GM12892 (cell line): ENCODE measurements at regions not wholly inside any gene's neighbourhood (a gene's known extent, or its start where the extent isn't known, plus 50 kb on each side); places are given as distances from the start of the nearest gene placed in this dataset.
"Not testable (repeated sequence)": the region's sequence is repeated elsewhere in the genome, so short reads cannot be mapped to it uniquely, and the experiment has no call there.

Source experiments
- DNase-seq: peaks from one replicate; pipeline ENCODE4 v3.0.0; 2011; ENCODE audit not compliant: insufficient read length
- FAIRE-seq: peaks from 2 replicates; lab custom pipeline; 2011; peaks lifted over from hg19 to GRCh38; lab: Jason Lieb, UNC
- POLR2A ChIP-seq: IDR thresholded peaks from 2 replicates; pipeline ENCODE4 v1.6.1; 2011; ENCODE audit warnings: low read depth, low read length, control low read depth
- POLR2AphosphoS5 ChIP-seq: IDR thresholded peaks from 2 replicates; pipeline ENCODE4 v1.6.1; 2011; ENCODE audit warnings: low read depth, low read length, control low read depth
- TAF1 ChIP-seq: IDR thresholded peaks from 2 replicates; pipeline ENCODE4 v1.6.1; 2011; ENCODE audit warnings: low read depth, mild to moderate bottlenecking, control low read depth, low read length, borderline replicate concordance

GRCh38 chr12:87363497-87364084 is 665.6 kb downstream of the C12orf50 start:
- no peak for DNase-seq
- FAIRE-seq: no peak
- TF ChIP-seq POLR2A (no peak), POLR2AphosphoS5 (no peak), TAF1 (no peak)

GRCh38 chr12:87349681-87350080 is 679.5 kb downstream of the C12orf50 start:
- no peak for DNase-seq
- no peak for TF ChIP-seq POLR2A
- no peak for TF ChIP-seq POLR2AphosphoS5
- no peak for TF ChIP-seq TAF1
- no peak for FAIRE-seq

GRCh38 chr12:87348071-87348470 is 681.1 kb downstream of the C12orf50 start:
- TF ChIP-seq TAF1 (no peak), POLR2A (no peak), POLR2AphosphoS5 (no peak)
- no peak for DNase-seq
- no peak for FAIRE-seq

GRCh38 chr12:87344699-87345098 is 684.5 kb downstream of the C12orf50 start:
- DNase-seq: no peak
- no peak for FAIRE-seq
- TF ChIP-seq TAF1: no peak
- no peak for TF ChIP-seq POLR2A
- no peak for TF ChIP-seq POLR2AphosphoS5

- no peak for TF ChIP-seq POLR2A
- no peak for TF ChIP-seq TAF1
- no peak for TF ChIP-seq POLR2AphosphoS5
- FAIRE-seq: no peak
- DNase-seq: no peak
These were observed 690.5 kb downstream of the C12orf50 start for GRCh38 chr12:87338681-87339080.

- no peak for TF ChIP-seq POLR2A
- TF ChIP-seq TAF1: no peak
- no peak for TF ChIP-seq POLR2AphosphoS5
- no peak for DNase-seq
These were observed 692.3 kb downstream of the C12orf50 start for GRCh38 chr12:87336814-87337336.

GRCh38 chr12:87332987-87333726 is 696.0 kb downstream of the C12orf50 start:
- FAIRE-seq: no peak
- DNase-seq: no peak
- TF ChIP-seq POLR2A (no peak), TAF1 (no peak), POLR2AphosphoS5 (no peak)

More at GRCh38 chr12:87336814-87337336, 692.3 kb downstream of the C12orf50 start:
- FAIRE-seq: no peak

- FAIRE-seq, DNase-seq: not testable (repeated sequence)
These were observed 699.1 kb downstream of the C12orf50 start for GRCh38 chr12:87330071-87330555.

- FAIRE-seq (no peak), DNase-seq (no peak)
- no peak for TF ChIP-seq POLR2A
- no peak for TF ChIP-seq TAF1
- TF ChIP-seq POLR2AphosphoS5: no peak
These were observed 699.9 kb downstream of the C12orf50 start for GRCh38 chr12:87329076-87329863.

GRCh38 chr12:87323369-87323768 is 705.8 kb downstream of the C12orf50 start:
- FAIRE-seq: no peak
- DNase-seq: no peak
- TF ChIP-seq TAF1 (no peak), POLR2A (no peak)

GRCh38 chr12:87320724-87321123 is 708.5 kb downstream of the C12orf50 start:
- TF ChIP-seq POLR2A (no peak), TAF1 (no peak), POLR2AphosphoS5 (no peak)
- DNase-seq (no peak), FAIRE-seq (no peak)
